Transverse colon (tissue), 3 donors: ENCODE measurements at regions not wholly inside any gene's neighbourhood (a gene's known extent, or its start where the extent isn't known, plus 50 kb on each side); places are given as distances from the start of the nearest gene placed in this dataset.

Experiments used
- CTCF ChIP-seq, 5 experiments: fragments of 200-600 bp in 3 of 5; fragments of 450-650 bp in 2 of 5; sonication (generic) in 3 of 5; IDR thresholded peaks; 1 replicate in 2 of 5; 2 replicates in 3 of 5; pipeline ENCODE4 v1.5.1; 2016 to 2017; ENCODE audit warnings: antibody characterized with exemption in 5 of 5, inconsistent platforms in 3 of 5, mild to moderate bottlenecking in 2 of 5, moderate library complexity in 1 of 5
- POLR2A ChIP-seq: fragments of 450-650 bp; IDR thresholded peaks from one replicate; pipeline ENCODE4 v1.6.1; 2016; ENCODE audit warnings: antibody characterized with exemption, mild to moderate bottlenecking, moderate library complexity

DNA sequence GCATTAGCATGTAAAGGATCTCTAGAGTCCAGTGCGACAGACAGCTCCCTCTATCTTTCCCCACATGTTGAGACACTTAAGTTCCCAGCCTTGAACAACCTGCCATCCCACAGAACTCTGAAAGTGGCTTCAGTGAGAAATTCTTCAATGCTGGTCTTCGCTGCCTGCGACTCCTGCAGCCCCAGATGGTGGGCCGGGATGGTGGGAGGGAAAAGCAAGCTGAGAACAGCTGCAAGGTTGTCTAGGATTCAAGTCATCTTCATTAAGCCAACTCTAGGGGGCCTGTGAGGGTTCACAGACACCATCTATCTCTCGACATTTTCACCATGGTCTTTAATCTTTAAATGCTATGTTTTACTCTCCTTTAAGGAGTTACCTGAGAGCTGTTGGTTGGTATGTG lies 185.5 kb upstream of the C1orf174 start:
- TF ChIP-seq POLR2A: no peak
- no peak for TF ChIP-seq CTCF (IDR thresholded peaks at IDR 0.05)
